ENCODE measurements at regions not wholly inside any gene's neighbourhood (a gene's known extent, or its start where the extent isn't known, plus 50 kb on each side); places are given as distances from the start of the nearest gene placed in this dataset.
A peak's percentile ranks its signal among the peaks of the same experiment; 100 is the strongest.

GRCh38 chrX:39602195-39602594 is 495.6 kb downstream of the BCOR start:
- DNase-seq (ENCODE audit: low spot score): no peak

GRCh38 chrX:39603230-39603629 is 494.5 kb downstream of the BCOR start:
- no peak for DNase-seq (ENCODE audit: low spot score)

GRCh38 chrX:39605183-39605582 is 492.6 kb downstream of the BCOR start:
- no peak for DNase-seq (ENCODE audit: low spot score)

GRCh38 chrX:39605866-39606265 is 491.9 kb downstream of the BCOR start:
- no peak for DNase-seq (ENCODE audit: low spot score)

- DNase-seq (ENCODE audit: low spot score): no peak
These were observed 487.8 kb downstream of the BCOR start for GRCh38 chrX:39609941-39610340.

- DNase-seq (ENCODE audit: low spot score): no peak
These were observed 486.3 kb downstream of the BCOR start for GRCh38 chrX:39611468-39611867.

- DNase-seq (ENCODE audit: low spot score): peak; percentile 52
These were observed 484.2 kb downstream of the BCOR start for GRCh38 chrX:39613482-39613995.

- peak; percentile 14 for DNase-seq (ENCODE audit: low spot score)
These were observed 483.6 kb downstream of the BCOR start for GRCh38 chrX:39613997-39614679.

- no peak for DNase-seq (ENCODE audit: low spot score)
These were observed 483.1 kb downstream of the BCOR start for GRCh38 chrX:39614680-39614998.

- no peak for DNase-seq (ENCODE audit: low spot score)
These were observed 481.5 kb downstream of the BCOR start for GRCh38 chrX:39616098-39616729.

- DNase-seq (ENCODE audit: low spot score): no peak
These were observed 481.0 kb downstream of the BCOR start for GRCh38 chrX:39616731-39617130.

- no peak for DNase-seq (ENCODE audit: low spot score)
These were observed 479.6 kb downstream of the BCOR start for GRCh38 chrX:39618178-39618577.

- DNase-seq (ENCODE audit: low spot score): peak; percentile 1
These were observed 478.4 kb downstream of the BCOR start for GRCh38 chrX:39619182-39620009.

GRCh38 chrX:39624166-39624565 is 473.6 kb downstream of the BCOR start:
- no peak for DNase-seq (ENCODE audit: low spot score)

GRCh38 chrX:39625810-39626209 is 471.9 kb downstream of the BCOR start:
- no peak for DNase-seq (ENCODE audit: low spot score)

GRCh38 chrX:39626749-39627148 is 471.0 kb downstream of the BCOR start:
- DNase-seq (ENCODE audit: low spot score): no peak

- DNase-seq (ENCODE audit: low spot score): no peak
These were observed 470.5 kb downstream of the BCOR start for GRCh38 chrX:39627257-39627656.

GRCh38 chrX:39629001-39629400 is 468.8 kb downstream of the BCOR start:
- DNase-seq (ENCODE audit: low spot score): no peak

- no peak for DNase-seq (ENCODE audit: low spot score)
These were observed 467.4 kb downstream of the BCOR start for GRCh38 chrX:39630344-39630743.

- DNase-seq (ENCODE audit: low spot score): no peak
These were observed 466.2 kb downstream of the BCOR start for GRCh38 chrX:39631276-39632229.

GRCh38 chrX:39633293-39633692 is 464.5 kb downstream of the BCOR start:
- no peak for DNase-seq (ENCODE audit: low spot score)

GRCh38 chrX:39636481-39636880 is 461.3 kb downstream of the BCOR start:
- no peak for DNase-seq (ENCODE audit: low spot score)
